NT2/D1 (cell line): ENCODE measurements at regions not wholly inside any gene's neighbourhood (a gene's known extent, or its start where the extent isn't known, plus 50 kb on each side); places are given as distances from the start of the nearest gene placed in this dataset.

ENCODE experiments used
- DNase-seq: peaks from one replicate; pipeline ENCODE4 v3.0.0-alpha.2; 2011; ENCODE audit warnings: low read depth, low spot score
- H3K27me3 ChIP-seq: 2 replicates; pipeline ENCODE4 v1.6.0; 2011; ENCODE audit warnings: mild to moderate bottlenecking; ENCODE audit not compliant: insufficient read length, insufficient read depth
- H3K36me3 ChIP-seq: 2 replicates; pipeline ENCODE4 v1.6.1; 2011; ENCODE audit warnings: mild to moderate bottlenecking, low read length, mixed read lengths; ENCODE audit not compliant: insufficient read depth, insufficient read length
- H3K4me1 ChIP-seq: 2 replicates; pipeline ENCODE4 v1.5.1; 2011; ENCODE audit not compliant: insufficient read depth, insufficient read length
- H3K4me3 ChIP-seq: 2 replicates; pipeline ENCODE4 v1.5.1; 2011; ENCODE audit warnings: low read depth; ENCODE audit not compliant: insufficient read length
- H3K9ac ChIP-seq: 2 replicates; pipeline ENCODE4 v1.6.0; 2011; ENCODE audit warnings: low read depth; ENCODE audit not compliant: insufficient read length
- H3K9me3 ChIP-seq: 2 replicates; pipeline ENCODE4 v1.5.1; 2011; ENCODE audit warnings: mild to moderate bottlenecking, low read length; ENCODE audit not compliant: insufficient read depth
- SUZ12 ChIP-seq: IDR thresholded peaks from 2 replicates; pipeline ENCODE4 v1.6.1; 2011; ENCODE audit not compliant: insufficient read length, insufficient read depth; ENCODE audit errors: extremely low read depth
- YY1 ChIP-seq: IDR thresholded peaks from 2 replicates; pipeline ENCODE4 v1.6.1; 2011; ENCODE audit not compliant: insufficient read length, insufficient read depth
- ZNF274 ChIP-seq: IDR thresholded peaks from 2 replicates; pipeline ENCODE4 v1.6.1; 2011; ENCODE audit warnings: mild to moderate bottlenecking, low read depth, low read length

DNA sequence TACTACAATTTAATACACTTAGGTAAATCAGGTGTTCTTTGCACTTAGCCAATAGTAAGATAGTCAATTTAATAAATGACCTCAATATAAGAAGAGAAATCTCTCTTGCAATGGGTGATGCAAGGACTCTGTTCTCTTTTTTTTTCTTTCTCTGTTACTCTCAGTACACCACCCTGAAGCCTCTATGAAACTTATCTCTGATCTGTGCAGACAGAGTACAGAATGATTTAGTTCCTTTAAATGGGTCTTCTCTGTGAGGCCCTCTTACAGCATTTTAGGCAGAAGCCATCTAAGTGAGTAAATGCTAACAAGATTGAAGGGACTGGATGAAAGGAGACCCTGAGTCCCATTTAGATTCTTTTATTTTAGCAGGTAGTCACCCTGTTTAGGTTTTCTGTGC, 312.8 kb downstream of the RFPL4B start:
- no peak for TF ChIP-seq SUZ12
- no peak for TF ChIP-seq ZNF274
- no peak for TF ChIP-seq YY1
- no peaks in the 10 kb centered on the region for H3K9me3 ChIP-seq

GRCh38 chr6:112660626-112661025, 313.5 kb downstream of the RFPL4B start:
- Histone ChIP-seq H3K36me3 (no peaks in the 10 kb centered on the region), H3K9ac (no peak overlapping the region), H3K9me3 (no peaks in the 10 kb centered on the region), H3K4me3 (no peak overlapping the region), H3K4me1 (no peaks in the 10 kb centered on the region), H3K27me3 (no peaks in the 10 kb centered on the region)
- DNase-seq, result no peak
- TF ChIP-seq ZNF274, result no peak
- no peak for TF ChIP-seq SUZ12
- no peak for TF ChIP-seq YY1

More for the DNA sequence above, 312.8 kb downstream of the RFPL4B start:
- Histone ChIP-seq H3K27me3 (no peaks in the 10 kb centered on the region), H3K4me3 (no peak overlapping the region), H3K9ac (no peak overlapping the region), H3K4me1 (no peaks in the 10 kb centered on the region), H3K36me3 (no peaks in the 10 kb centered on the region)
- no peak for DNase-seq

DNA sequence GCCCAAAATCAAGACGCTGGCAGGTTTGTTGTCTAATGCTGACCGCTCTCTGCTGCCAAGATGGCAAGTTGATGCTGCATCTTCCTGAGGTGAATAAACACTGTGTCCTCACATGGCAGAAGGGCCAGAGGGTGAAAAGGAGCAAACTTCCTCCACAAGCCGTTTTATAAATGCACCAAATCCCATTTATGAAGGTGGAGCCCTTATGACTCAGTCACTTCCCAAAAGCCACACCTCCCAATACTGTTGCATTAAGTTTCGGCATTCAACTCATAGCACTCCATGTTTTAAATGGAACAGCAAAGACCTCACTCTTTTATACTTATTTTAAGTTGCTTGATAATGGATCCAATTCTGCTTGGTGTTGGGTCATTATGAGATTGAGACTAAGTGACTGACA, 316.6 kb downstream of the RFPL4B start:
- Histone ChIP-seq H3K27me3 (no peaks in the 10 kb centered on the region), H3K36me3 (no peaks in the 10 kb centered on the region), H3K9me3 (0 out of 2 replicates have a peak, but pooled peaks cover 9% of the 10 kb centered on the region), H3K9ac (no peak overlapping the region), H3K4me3 (no peak overlapping the region), H3K4me1 (no peaks in the 10 kb centered on the region)
- TF ChIP-seq ZNF274 (no peak), SUZ12 (no peak), YY1 (no peak)
- DNase-seq, result no peak

GRCh38 chr6:112665114-112665513, 318.0 kb downstream of the RFPL4B start:
- no peak overlapping the region for H3K9ac ChIP-seq
- no peak for DNase-seq
- H3K4me3 ChIP-seq, result no peak overlapping the region

GRCh38 chr6:112665815-112666214, 318.7 kb downstream of the RFPL4B start:
- H3K4me3 ChIP-seq, result no peak overlapping the region
- H3K36me3 ChIP-seq, result no peaks in the 10 kb centered on the region
- TF ChIP-seq YY1, result no peak
- no peak for TF ChIP-seq SUZ12
- no peak for TF ChIP-seq ZNF274
- no peak for DNase-seq
- H3K4me1 ChIP-seq, result no peaks in the 10 kb centered on the region
- H3K27me3 ChIP-seq, result no peaks in the 10 kb centered on the region
- 0 out of 2 replicates have a peak, but pooled peaks cover 9% of the 10 kb centered on the region for H3K9me3 ChIP-seq
- no peak overlapping the region for H3K9ac ChIP-seq

More at GRCh38 chr6:112665114-112665513, 318.0 kb downstream of the RFPL4B start:
- Histone ChIP-seq H3K27me3 (no peaks in the 10 kb centered on the region), H3K4me1 (no peaks in the 10 kb centered on the region), H3K36me3 (no peaks in the 10 kb centered on the region), H3K9me3 (0 out of 2 replicates have a peak, but pooled peaks cover 9% of the 10 kb centered on the region)
- TF ChIP-seq SUZ12 (no peak), ZNF274 (no peak), YY1 (no peak)

- no peak for DNase-seq
- Histone ChIP-seq H3K4me1 (no peaks in the 10 kb centered on the region), H3K9me3 (0 out of 2 replicates have a peak, but pooled peaks cover 9% of the 10 kb centered on the region), H3K9ac (no peak overlapping the region), H3K36me3 (no peaks in the 10 kb centered on the region), H3K4me3 (no peak overlapping the region), H3K27me3 (no peaks in the 10 kb centered on the region)
- TF ChIP-seq SUZ12 (no peak), YY1 (no peak), ZNF274 (no peak)
Observed at GRCh38 chr6:112667427-112667826, 320.3 kb downstream of the RFPL4B start.

DNA sequence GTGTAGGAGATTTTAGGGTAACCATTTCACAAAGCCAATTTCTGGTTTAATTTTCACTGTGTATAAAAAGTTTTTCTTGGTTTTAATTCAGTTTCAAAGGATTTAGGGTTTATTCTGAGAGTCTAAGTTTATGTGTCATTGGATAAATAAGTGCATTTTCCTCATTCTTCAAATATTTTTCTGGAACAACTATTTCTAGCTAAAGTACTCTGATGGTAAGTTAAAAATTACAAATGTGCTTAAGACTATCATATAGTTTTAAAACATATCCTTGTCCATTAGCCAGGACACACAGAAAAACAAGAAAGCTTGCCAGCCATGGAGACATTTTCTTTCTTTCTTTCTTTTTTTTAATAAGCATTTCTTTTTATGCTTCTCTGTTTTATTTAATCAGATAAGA, 333.0 kb downstream of the RFPL4B start:
- H3K36me3 ChIP-seq, result no peaks in the 10 kb centered on the region

DNA sequence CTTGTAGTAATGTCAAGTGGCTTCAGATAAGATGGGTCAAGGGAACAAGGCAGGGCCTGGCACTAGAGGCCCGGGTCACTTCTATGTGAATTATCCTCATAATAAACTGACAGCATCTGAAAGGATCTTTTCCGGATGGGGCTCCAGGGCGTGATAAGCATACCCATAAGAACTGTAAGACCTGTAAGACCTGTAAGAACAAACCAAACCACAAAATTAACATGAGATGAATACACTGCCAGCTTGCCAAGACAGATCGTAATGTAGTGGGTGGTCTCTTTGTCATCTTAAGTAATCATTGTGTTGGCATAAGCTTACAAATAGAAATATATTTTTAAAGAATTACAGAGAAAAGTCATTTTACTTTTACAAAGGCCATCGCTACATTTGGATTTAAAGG, 334.9 kb downstream of the RFPL4B start:
- no peak for DNase-seq
- H3K4me3 ChIP-seq, result no peak overlapping the region
- H3K36me3 ChIP-seq, result no peaks in the 10 kb centered on the region
- no peaks in the 10 kb centered on the region for H3K27me3 ChIP-seq
- no peak overlapping the region for H3K9ac ChIP-seq
- H3K9me3 ChIP-seq, result no peaks in the 10 kb centered on the region
- TF ChIP-seq YY1, result no peak
- TF ChIP-seq ZNF274, result no peak
- no peak for TF ChIP-seq SUZ12
- H3K4me1 ChIP-seq, result no peaks in the 10 kb centered on the region

More for the DNA sequence above, 333.0 kb downstream of the RFPL4B start:
- no peak overlapping the region for H3K4me3 ChIP-seq
- H3K9ac ChIP-seq, result no peak overlapping the region
- H3K9me3 ChIP-seq, result no peaks in the 10 kb centered on the region
- no peak for TF ChIP-seq ZNF274
- no peak for TF ChIP-seq SUZ12
- no peak for TF ChIP-seq YY1
- no peaks in the 10 kb centered on the region for H3K27me3 ChIP-seq
- H3K4me1 ChIP-seq, result no peaks in the 10 kb centered on the region
- no peak for DNase-seq
